NCI-H1092 (cell line): ENCODE measurements at regions not wholly inside any gene's neighbourhood (a gene's known extent, or its start where the extent isn't known, plus 50 kb on each side); places are given as distances from the start of the nearest gene placed in this dataset.
"Not testable (repeated sequence)": the region's sequence is repeated elsewhere in the genome, so short reads cannot be mapped to it uniquely, and the experiment has no call there.

Experiments
- DNase-seq: peaks from one replicate; lab custom pipeline; 2025; lab: John Stamatoyannopoulos, UW

GRCh38 chr3:174540116-174540908, 318.8 kb upstream of the NAALADL2 start:
- peak; percentile 70 for DNase-seq

- no peak for DNase-seq
Observed at GRCh38 chr3:174541708-174542315, 317.3 kb upstream of the NAALADL2 start.

- DNase-seq = no peak
Observed at GRCh38 chr3:174547801-174548435, 311.2 kb upstream of the NAALADL2 start.

- no peak for DNase-seq
Observed at GRCh38 chr3:174548841-174549623, 310.1 kb upstream of the NAALADL2 start.

- no peak for DNase-seq
Observed at GRCh38 chr3:174581558-174581957, 277.6 kb upstream of the NAALADL2 start.

- peak; percentile 6 for DNase-seq
Observed at GRCh38 chr3:174583396-174583795, 275.7 kb upstream of the NAALADL2 start.

- not testable (repeated sequence) for DNase-seq
Observed at GRCh38 chr3:174587137-174587536, 272.0 kb upstream of the NAALADL2 start.

- DNase-seq = no peak
Observed at GRCh38 chr3:174596447-174596982, 262.6 kb upstream of the NAALADL2 start.

- DNase-seq = no peak
Observed at GRCh38 chr3:174598885-174599439, 260.2 kb upstream of the NAALADL2 start.

- DNase-seq = no peak
Observed at GRCh38 chr3:174613173-174613572, 246.0 kb upstream of the NAALADL2 start.

GRCh38 chr3:174614036-174614435, 245.1 kb upstream of the NAALADL2 start:
- peak; percentile 7 for DNase-seq

GRCh38 chr3:174618368-174619080, 240.6 kb upstream of the NAALADL2 start:
- no peak for DNase-seq

- DNase-seq = peak; percentile 86
Observed at GRCh38 chr3:174619239-174619638, 239.9 kb upstream of the NAALADL2 start.

- no peak for DNase-seq
Observed at GRCh38 chr3:174620138-174620537, 239.0 kb upstream of the NAALADL2 start.

GRCh38 chr3:174620855-174621472, 238.2 kb upstream of the NAALADL2 start:
- DNase-seq = no peak

- no peak for DNase-seq
Observed at GRCh38 chr3:174633342-174633741, 225.8 kb upstream of the NAALADL2 start.

- DNase-seq = no peak
Observed at GRCh38 chr3:174636451-174636850, 222.7 kb upstream of the NAALADL2 start.

GRCh38 chr3:174639406-174639805, 219.7 kb upstream of the NAALADL2 start:
- DNase-seq = no peak

- DNase-seq = no peak
Observed at GRCh38 chr3:174639970-174640369, 219.2 kb upstream of the NAALADL2 start.

- DNase-seq = no peak
Observed at GRCh38 chr3:174640932-174641331, 218.2 kb upstream of the NAALADL2 start.

- DNase-seq = no peak
Observed at GRCh38 chr3:174644287-174644686, 214.8 kb upstream of the NAALADL2 start.
